K562 (cell line): ENCODE measurements at regions not wholly inside any gene's neighbourhood (a gene's known extent, or its start where the extent isn't known, plus 50 kb on each side); places are given as distances from the start of the nearest gene placed in this dataset.

Experiments
- ATAC-seq: fragments of 200-7000 bp; cut with Tn5 transposase; 3 replicates; pipeline ENCODE4 v1.9.1; 2020; ENCODE audit warnings: moderate library complexity
- BruUV-seq: library from RNA; stranded (reverse); fragments of 400-500 nt; replicated peaks from 2 replicates; lab custom pipeline; 2021; lab: Mats Ljungman, UMichigan
- CTCF ChIA-PET: fragments of 300-600 bp; formaldehyde crosslinking; extraction: SDS; loops from one replicate; lab custom pipeline; 2021; ENCODE audit warnings: low intra/inter-chr PET ratio; lab: Yijun Ruan, JAX
- POLR2A ChIA-PET: fragments of 300-600, 350-650 bp; sonication (Branson Sonifier 250); formaldehyde crosslinking; extraction: SDS; loops from one replicate; lab custom pipeline; 2021; ENCODE audit warnings: antibody characterized with exemption, inconsistent platforms; lab: Yijun Ruan, JAX
- DNase-seq, 4 experiments: peaks; one replicate each; pipeline versions ENCODE4 v3.0.0 to v3.0.0-alpha.2; 2011 to 2018; ENCODE audit warnings: low spot score in 3 of 4, mixed read lengths in 3 of 4; ENCODE audit errors: extremely low read depth in 1 of 4
- FAIRE-seq: peaks from 2 replicates; lab custom pipeline; 2011; peaks lifted over from hg19 to GRCh38; lab: Jason Lieb, UNC
- H2AFZ ChIP-seq: 2 replicates; pipeline ENCODE4 v1.6.0; 2011; ENCODE audit warnings: low read depth, low read length, control low read depth, inconsistent platforms
- H3K27ac ChIP-seq: fragments of 200-600 bp; 3 replicates; pipeline ENCODE4 v1.8.0; 2011; ENCODE audit warnings: low read depth, mild to moderate bottlenecking, control low read depth, inconsistent platforms, low read length, moderate library complexity, mixed read lengths; ENCODE audit errors: extremely low read depth
- H3K27me3 ChIP-seq, 2 experiments: fragments of 300-600 bp in 1 of 2; 2 replicates in 1 of 2; 3 replicates in 1 of 2; pipeline versions ENCODE4 v1.6.0 to v1.8.0; 2011; ENCODE audit warnings: inconsistent platforms in 2 of 2, low read length in 2 of 2, mild to moderate bottlenecking in 1 of 2, mixed read lengths in 1 of 2, moderate library complexity in 1 of 2; ENCODE audit not compliant: control insufficient read depth in 2 of 2, insufficient read depth in 2 of 2
- H3K36me3 ChIP-seq: fragments of 300-600 bp; 3 replicates; pipeline ENCODE4 v1.8.0; 2011; ENCODE audit warnings: mild to moderate bottlenecking, low read length, inconsistent platforms; ENCODE audit not compliant: control insufficient read depth, insufficient read depth
- H3K4me1 ChIP-seq, 2 experiments: fragments of 200-600 bp in 1 of 2; replicated peaks in 1 of 2; 2 replicates in 1 of 2; 3 replicates in 1 of 2; pipeline versions ENCODE4 v1.5.1 to v1.8.0; 2011; ENCODE audit warnings: inconsistent platforms in 2 of 2, low read length in 2 of 2, mild to moderate bottlenecking in 1 of 2, mixed read lengths in 1 of 2, moderate library complexity in 1 of 2; ENCODE audit not compliant: control insufficient read depth in 2 of 2, insufficient read depth in 2 of 2
- H3K4me2 ChIP-seq: 2 replicates; pipeline ENCODE4 v1.6.1; 2011; ENCODE audit warnings: low read length, control low read depth, inconsistent platforms, mixed read lengths; ENCODE audit not compliant: insufficient read depth
- H3K4me3 ChIP-seq: fragments of 200-600 bp; sonication (generic), shearing (Covaris generic); 2 replicates; pipeline ENCODE4 v1.5.1; 2016; ENCODE audit warnings: control low read depth, inconsistent platforms
- H3K79me2 ChIP-seq: fragments of 200-600 bp; 3 replicates; pipeline ENCODE4 v1.8.0; 2011; ENCODE audit warnings: low read length, inconsistent platforms; ENCODE audit not compliant: control insufficient read depth, insufficient read depth
- H3K9ac ChIP-seq, 2 experiments: 2 replicates each; pipeline versions ENCODE4 v1.6.0 to v1.6.1; 2011; ENCODE audit warnings: low read depth in 2 of 2, low read length in 2 of 2, control low read depth in 1 of 2, inconsistent platforms in 1 of 2, mild to moderate bottlenecking in 1 of 2, mixed read lengths in 1 of 2; ENCODE audit not compliant: insufficient read depth in 1 of 2
- H3K9me1 ChIP-seq: one replicate; pipeline ENCODE4 v1.6.0; 2011; ENCODE audit warnings: inconsistent platforms, mild to moderate bottlenecking, low read length, moderate library complexity; ENCODE audit not compliant: control insufficient read depth, insufficient read depth
- H3K9me3 ChIP-seq: replicated peaks from 2 replicates; pipeline ENCODE4 v1.5.1; 2011; ENCODE audit warnings: low read depth, low read length, inconsistent platforms; ENCODE audit not compliant: control insufficient read depth, insufficient read depth
- H4K20me1 ChIP-seq: replicated peaks from 2 replicates; pipeline ENCODE4 v1.6.1; 2011; ENCODE audit warnings: low read length, inconsistent platforms, mixed read lengths; ENCODE audit not compliant: control insufficient read depth, insufficient read depth
- DACH1 ChIP-seq: fragments of 450-650 bp; IDR thresholded peaks from 2 replicates; pipeline ENCODE4 v1.6.1; 2018; ENCODE audit not compliant: partially characterized antibody
- DEAF1 ChIP-seq: fragments of 450-650 bp; formaldehyde crosslinking; IDR thresholded peaks from 2 replicates; pipeline ENCODE4 v1.4.0; 2020; ENCODE audit warnings: mild to moderate bottlenecking, moderate library complexity
- FOXA3 ChIP-seq, 2 experiments: fragments of 450-650 bp in 1 of 2; sonication (generic) in 1 of 2; formaldehyde crosslinking; IDR thresholded peaks in 1 of 2; conservative IDR thresholded peaks in 1 of 2; 2 replicates each; pipeline versions ENCODE4 v1.4.0 to v1.8.0; 2020 to 2022; ENCODE audit warnings: mild to moderate bottlenecking in 2 of 2, missing genetic modification reagents in 1 of 2
- MAFK ChIP-seq: IDR thresholded peaks from 2 replicates; pipeline ENCODE4 v1.6.1; 2011; ENCODE audit warnings: low read length, improper control_type of control experiment
- RAD21 ChIP-seq, 2 experiments: fragments of 250-450 bp in 1 of 2; fragments of 450-650 bp in 1 of 2; sonication (Bioruptor Pico) in 1 of 2; formaldehyde crosslinking in 1 of 2; IDR thresholded peaks in 1 of 2; conservative IDR thresholded peaks in 1 of 2; 2 replicates each; pipeline versions ENCODE4 v1.4.0 to v1.8.0; 2020 to 2022; ENCODE audit warnings: mild to moderate bottlenecking in 2 of 2, moderate library complexity in 1 of 2
- RCOR1 ChIP-seq, 2 experiments: IDR thresholded peaks; 2 replicates each; pipeline ENCODE4 v1.6.1; 2012; ENCODE audit warnings: low read depth in 2 of 2, low read length in 2 of 2, borderline replicate concordance in 1 of 2, improper control_type of control experiment in 1 of 2
- SMARCE1 ChIP-seq: fragments of 450-650 bp; IDR thresholded peaks from 2 replicates; pipeline ENCODE4 v1.7.1; 2016; ENCODE audit warnings: mild to moderate bottlenecking
- SRSF9 ChIP-seq: fragments of 200-400 bp; formaldehyde crosslinking; IDR thresholded peaks from 2 replicates; pipeline ENCODE4 v1.6.1; 2017; ENCODE audit warnings: low read depth, low read length, borderline replicate concordance
- STAG1 ChIP-seq: sonication (generic); formaldehyde crosslinking; IDR thresholded peaks from 2 replicates; pipeline ENCODE4 v1.5.0; 2020; ENCODE audit warnings: missing genetic modification reagents, borderline replicate concordance
- ZNF316 ChIP-seq: fragments of 450-650 bp; IDR thresholded peaks from 2 replicates; pipeline ENCODE4 v1.6.1; 2016
- ZNF717 ChIP-seq: fragments of 250-450 bp; sonication (Bioruptor Pico); IDR thresholded peaks from 2 replicates; pipeline ENCODE4 v1.5.0; 2021
- WGBS: fragments of 100-300 bp; shearing (Covaris generic); methylation state at CpG from one replicate; pipeline ENCODE4 v1.1.6; 2016; ENCODE audit warnings: low coverage, mixed read lengths; ENCODE audit not compliant: insufficient coverage; ENCODE audit errors: missing lambda C conversion rate; 5-methylcytosine and 5-hydroxymethylcytosine counted together
- in situ Hi-C: fragments of 300-500 bp; cut with MboI; formaldehyde crosslinking; loops from 4 replicates; pipeline ENCODE4 v1.15.0; 2018; ENCODE audit warnings: inconsistent platforms, mixed read lengths
- intact Hi-C: fragments of 100-400 bp; cut with micrococcal nuclease; formaldehyde crosslinking; loops from 2 replicates; pipeline ENCODE4 v1.14.2; 2022

- Histone ChIP-seq H3K9me1 (no peaks in the 10 kb centered on the region), H3K79me2 (no peaks in the 10 kb centered on the region), H4K20me1 (no peaks in the 10 kb centered on the region), H3K4me3 (no peak overlapping the region), H3K4me1 (peaks cover 4 to 15% of the 10 kb centered on the region in 2 experiments; a peak in 3 of 5 replicates), H2AFZ (peak overlapping the region; percentile 77; the same call in 1 of the 2 replicates), H3K36me3 (no peaks in the 10 kb centered on the region), H3K4me2 (no peak overlapping the region), H3K9ac (no peak overlapping the region), H3K27me3 (no peaks in the 10 kb centered on the region), H3K9me3 (no peaks in the 10 kb centered on the region), H3K27ac (no peak overlapping the region)
- no peak for DNase-seq
- in situ Hi-C loops (loop anchor here (10.0 kb wide), 1 partner anchor 261 kb away; no protein-coding TSS in a partner anchor), intact Hi-C loops (loop anchor here (2.0 kb wide), 1 partner anchor 259 kb away; no protein-coding TSS in a partner anchor)
- CTCF ChIA-PET: interaction anchor here (0.7 to 1.8 kb wide), 3 partner anchors 136 to 314 kb away, joined by 3 to 7 read pairs (median 5); no protein-coding TSS in a partner anchor
- ATAC-seq: no peak
- WGBS: 16% methylated on average over 3 of the region's 3 CpGs
- no TSS peak for BruUV-seq
- POLR2A ChIA-PET: interaction anchor here (1.7 kb wide), 1 partner anchor 608 kb away, joined by 3 read pairs; no protein-coding TSS in a partner anchor
- FAIRE-seq: no peak
- TF ChIP-seq ZNF316 (peak; percentile 46), FOXA3 (CRISPR knock-in tag; conservative IDR thresholded peaks at IDR 0.05 in 1 of 2, IDR thresholded peaks at IDR 0.05 in 1 of 2) (no peak)
These were observed 123.7 kb upstream of the NABP1 start for GRCh38 chr2:191554240-191554639.

GRCh38 chr2:191555092-191555742 is 122.7 kb upstream of the NABP1 start:
- no peaks in the 10 kb centered on the region for H3K9me1 ChIP-seq
- no TSS peak for BruUV-seq
- peak overlapping the region; percentile 77 for H2AFZ ChIP-seq
- ATAC-seq (peak; percentile 90), DNase-seq (peak; percentile 63 to 87 (median 73)), FAIRE-seq (peak; percentile 86)
- CTCF ChIA-PET: interaction anchor here (0.7 to 1.8 kb wide), 5 partner anchors 136 to 1683 kb away, joined by 3 to 7 read pairs (median 4); no protein-coding TSS in a partner anchor
- H3K79me2 ChIP-seq: no peaks in the 10 kb centered on the region
- no peaks in the 10 kb centered on the region for H3K36me3 ChIP-seq
- no peaks in the 10 kb centered on the region for H3K9me3 ChIP-seq
- no peaks in the 10 kb centered on the region for H4K20me1 ChIP-seq
- peaks cover 4 to 15% of the 10 kb centered on the region in 2 experiments; a peak in 3 of 5 replicates for H3K4me1 ChIP-seq
- H3K27me3 ChIP-seq: no peaks in the 10 kb centered on the region
- intact Hi-C loops (loop anchor here (1.0 to 2.0 kb wide), 2 partner anchors 258 to 607 kb away; no protein-coding TSS in a partner anchor), in situ Hi-C loops (loop anchor here (5.0 to 10.0 kb wide), 2 partner anchors 260 to 602 kb away; no protein-coding TSS in a partner anchor)
- peak overlapping the region; percentile 43; the same call in 1 of the 2 replicates for H3K4me2 ChIP-seq
- POLR2A ChIA-PET: interaction anchor here (0.7 to 1.7 kb wide), 3 partner anchors 136 to 719 kb away, joined by 3 to 4 read pairs (median 3); no protein-coding TSS in a partner anchor
- no peak overlapping the region for H3K4me3 ChIP-seq
- WGBS: 1% methylated on average over 8 of the region's 10 CpGs
- no peak overlapping the region for H3K27ac ChIP-seq
- no peak overlapping the region; a peak in 1 of 4 replicates for H3K9ac ChIP-seq
- TF ChIP-seq DACH1: no peak
- TF ChIP-seq ZNF717 (CRISPR knock-in tag): no peak
- peak; percentile 79; the same call in 1 of the 2 replicates for TF ChIP-seq STAG1 (CRISPR knock-in tag)
- TF ChIP-seq RAD21 (CRISPR knock-in tag; conservative IDR thresholded peaks at IDR 0.05 in 1 of 2, IDR thresholded peaks at IDR 0.05 in 1 of 2): peak; percentile 83 to 84
- no peak for TF ChIP-seq SMARCE1
- no peak for TF ChIP-seq MAFK
- no peak for TF ChIP-seq RCOR1 (IDR thresholded peaks at IDR 0.05; ENCODE audit: borderline replicate concordance in 1 of 2, low read depth in 2 of 2, low read length in 2 of 2)
- peak; percentile 76 for TF ChIP-seq DEAF1 (CRISPR knock-in tag)
- no peak for TF ChIP-seq SRSF9
